ENCODE measurements at regions not wholly inside any gene's neighbourhood (a gene's known extent, or its start where the extent isn't known, plus 50 kb on each side); places are given as distances from the start of the nearest gene placed in this dataset.
A peak's percentile ranks its signal among the peaks of the same experiment; 100 is the strongest.

GRCh38 chr20:39871013-39871412, 818.0 kb downstream of the MAFB start:
- H3K9me3 ChIP-seq (ENCODE audit: control insufficient read depth, insufficient read depth, low read depth, low read length), result no peaks in the 10 kb centered on the region
- POLR2A ChIA-PET, result no interaction called here
- no peak overlapping the region for H3K27ac ChIP-seq (ENCODE audit: extremely low read depth, low read depth, low read length)
- no peaks in the 10 kb centered on the region; the same call in 1 of the 2 replicates for H3K4me1 ChIP-seq (ENCODE audit: control insufficient read depth, insufficient read depth, low read length)
- H3K4me3 ChIP-seq (ENCODE audit: low read depth, low read length), result no peak overlapping the region
- CTCF ChIA-PET, result interaction anchor here (1.0 kb wide), 1 partner anchor 607 kb away, joined by 3 read pairs; no protein-coding TSS in a partner anchor
- TF ChIP-seq ZNF76 (tag by site-specific recombination; IDR thresholded peaks at IDR 0.05; ENCODE audit: borderline replicate concordance, low read depth), result no peak
- TF ChIP-seq, protein P1, sequence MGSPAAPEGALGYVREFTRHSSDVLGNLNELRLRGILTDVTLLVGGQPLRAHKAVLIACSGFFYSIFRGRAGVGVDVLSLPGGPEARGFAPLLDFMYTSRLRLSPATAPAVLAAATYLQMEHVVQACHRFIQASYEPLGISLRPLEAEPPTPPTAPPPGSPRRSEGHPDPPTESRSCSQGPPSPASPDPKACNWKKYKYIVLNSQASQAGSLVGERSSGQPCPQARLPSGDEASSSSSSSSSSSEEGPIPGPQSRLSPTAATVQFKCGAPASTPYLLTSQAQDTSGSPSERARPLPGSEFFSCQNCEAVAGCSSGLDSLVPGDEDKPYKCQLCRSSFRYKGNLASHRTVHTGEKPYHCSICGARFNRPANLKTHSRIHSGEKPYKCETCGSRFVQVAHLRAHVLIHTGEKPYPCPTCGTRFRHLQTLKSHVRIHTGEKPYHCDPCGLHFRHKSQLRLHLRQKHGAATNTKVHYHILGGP (tag by site-specific recombination; IDR thresholded peaks at IDR 0.05), result no peak
- no peak for TF ChIP-seq KLF1 (tag by site-specific recombination; IDR thresholded peaks at IDR 0.05)
- TF ChIP-seq ZNF26 (tag by site-specific recombination; IDR thresholded peaks at IDR 0.05), result no peak
- no peak for TF ChIP-seq ZNF548 (tag by site-specific recombination; IDR thresholded peaks at IDR 0.05)
- TF ChIP-seq HOXC10 (CRISPR knock-in tag; IDR thresholded peaks at IDR 0.05), result no peak
- no peak for TF ChIP-seq ZNF324 (tag by site-specific recombination; IDR thresholded peaks at IDR 0.05)
- no peak for TF ChIP-seq HIC1 (tag by site-specific recombination; IDR thresholded peaks at IDR 0.05)
- no peaks in the 10 kb centered on the region for H3K36me3 ChIP-seq (ENCODE audit: control insufficient read depth in 2 of 2, insufficient read depth in 1 of 2, low read length in 2 of 2)

DNA sequence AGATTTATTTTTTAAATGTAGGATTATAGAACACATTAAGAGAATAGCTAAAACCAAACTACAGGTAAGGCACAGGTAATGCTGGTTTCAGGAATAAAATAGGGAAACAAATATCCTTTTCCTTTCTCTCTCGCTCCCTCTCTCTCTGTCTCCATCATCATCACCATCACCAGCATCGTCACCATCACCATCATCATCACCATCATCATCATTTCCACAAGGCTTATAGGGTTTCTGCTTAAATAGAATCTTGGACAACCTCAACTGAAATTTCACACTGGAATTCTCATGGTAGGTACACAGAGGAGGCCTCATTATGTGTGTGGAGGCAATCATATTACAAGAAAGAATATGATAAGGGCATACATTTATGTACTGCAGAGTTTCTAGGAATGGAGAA, 823.6 kb downstream of the MAFB start:
- TF ChIP-seq ZNF513 (tag by site-specific recombination; IDR thresholded peaks at IDR 0.05) (peak; percentile 54), ZNF211 (tag by site-specific recombination; IDR thresholded peaks at IDR 0.05; ENCODE audit: low read depth) (no peak), ZNF184 (tag by site-specific recombination; IDR thresholded peaks at IDR 0.05) (no peak)
- ChIA-PET CTCF (interaction anchor here (4.6 kb wide), 1 partner anchor 8 kb away, joined by 30 read pairs; no protein-coding TSS in a partner anchor), POLR2A (no interaction called here)
- Histone ChIP-seq H3K4me3 (ENCODE audit: low read depth, low read length) (no peak overlapping the region), H3K9me3 (ENCODE audit: control insufficient read depth, insufficient read depth, low read depth, low read length) (no peaks in the 10 kb centered on the region), H3K27ac (ENCODE audit: extremely low read depth, low read depth, low read length) (no peak overlapping the region), H3K4me1 (ENCODE audit: control insufficient read depth, insufficient read depth, low read length) (no peaks in the 10 kb centered on the region), H3K36me3 (ENCODE audit: control insufficient read depth in 2 of 2, insufficient read depth in 1 of 2, low read length in 2 of 2) (no peaks in the 10 kb centered on the region)

DNA sequence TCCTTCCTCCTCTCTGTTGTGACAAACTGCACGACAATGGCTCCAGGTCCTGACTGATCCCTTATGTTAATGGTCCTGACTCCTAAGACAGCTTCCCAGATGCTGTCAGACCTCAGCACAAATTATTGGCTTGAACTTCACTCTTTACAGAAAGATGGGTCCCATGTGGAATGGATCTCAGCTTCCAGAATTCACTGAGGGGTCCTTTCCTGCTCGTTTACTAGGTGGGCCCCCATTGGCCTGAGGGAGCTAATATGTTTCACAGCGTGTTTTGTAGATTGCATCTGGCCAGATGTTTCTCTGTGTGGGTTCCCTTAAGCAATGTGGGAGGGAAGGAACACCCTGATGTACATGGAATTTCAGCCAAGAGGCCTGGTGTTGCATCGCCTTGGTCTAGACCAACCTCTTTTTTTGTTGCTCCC, 826.6 kb downstream of the MAFB start:
- CTCF ChIA-PET, result interaction anchor here (0.6 to 4.6 kb wide), 2 partner anchors 11 to 36 kb away, joined by 3 to 30 read pairs; no protein-coding TSS in a partner anchor
- POLR2A ChIA-PET, result no interaction called here
- H3K4me3 ChIP-seq (ENCODE audit: low read depth, low read length), result no peak overlapping the region
- no peaks in the 10 kb centered on the region for H3K9me3 ChIP-seq (ENCODE audit: control insufficient read depth, insufficient read depth, low read depth, low read length)
- no peak overlapping the region for H3K27ac ChIP-seq (ENCODE audit: extremely low read depth, low read depth, low read length)
- no peak for TF ChIP-seq ZNF433 (tag by site-specific recombination; IDR thresholded peaks at IDR 0.05; ENCODE audit: low read depth)
- TF ChIP-seq ZNF704 (tag by site-specific recombination; IDR thresholded peaks at IDR 0.05), result no peak
- no peak for TF ChIP-seq TRIM28 (IDR thresholded peaks at IDR 0.05; ENCODE audit: borderline replicate concordance, low read length)
- no peak for TF ChIP-seq ZNF335 (tag by site-specific recombination; conservative IDR thresholded peaks at IDR 0.05)
- TF ChIP-seq ZNF155 (tag by site-specific recombination; IDR thresholded peaks at IDR 0.05), result no peak
- TF ChIP-seq ZNF169 (tag by site-specific recombination; IDR thresholded peaks at IDR 0.05), result no peak
- peak; percentile 24 for TF ChIP-seq ZFHX2 (tag by site-specific recombination; conservative IDR thresholded peaks at IDR 0.05)
- TF ChIP-seq ZFP37 (tag by site-specific recombination; IDR thresholded peaks at IDR 0.05), result no peak
- H3K4me1 ChIP-seq (ENCODE audit: control insufficient read depth, insufficient read depth, low read length), result 0 out of 2 replicates have a peak, but pooled peaks cover under 1% of the 10 kb centered on the region
- no peaks in the 10 kb centered on the region for H3K36me3 ChIP-seq (ENCODE audit: control insufficient read depth in 2 of 2, insufficient read depth in 1 of 2, low read length in 2 of 2)

Measured in HEK293 (cell line).